ENCODE measurements at regions not wholly inside any gene's neighbourhood (a gene's known extent, or its start where the extent isn't known, plus 50 kb on each side); places are given as distances from the start of the nearest gene placed in this dataset.

DNA sequence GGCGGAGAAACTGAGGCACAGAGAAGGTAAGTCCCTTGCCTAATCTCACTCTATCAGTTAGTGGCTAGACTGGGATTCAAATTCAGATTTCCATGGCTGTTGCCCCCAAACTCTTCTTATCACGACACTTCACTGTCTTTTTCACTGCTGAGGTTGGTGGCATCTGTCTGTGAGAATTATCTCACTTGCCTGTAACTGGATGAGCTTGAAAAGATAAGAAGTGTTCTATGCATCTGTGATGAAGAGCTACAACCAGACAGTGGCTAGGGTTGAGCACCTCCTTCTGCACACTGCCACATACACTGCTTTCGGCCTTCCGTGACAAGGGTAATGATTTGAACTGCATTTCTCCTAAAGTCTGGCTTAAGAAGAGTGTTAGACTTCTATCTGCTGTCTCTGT, 107.9 kb upstream of the TEX13D start:
- Mint-ChIP-seq H3K4me3 (no peak overlapping the region), H3K9me3 (no peaks in the 10 kb centered on the region), H3K36me3 (no peaks in the 10 kb centered on the region), H3K4me1 (peaks cover 6% of the 10 kb centered on the region), H3K27me3 (peaks cover 3% of the 10 kb centered on the region), H3K27ac (no peak overlapping the region)
- DNase-seq (ENCODE audit: low spot score in 2 of 2) (no peak), ATAC-seq (ENCODE audit: low read depth) (no peak)

DNA sequence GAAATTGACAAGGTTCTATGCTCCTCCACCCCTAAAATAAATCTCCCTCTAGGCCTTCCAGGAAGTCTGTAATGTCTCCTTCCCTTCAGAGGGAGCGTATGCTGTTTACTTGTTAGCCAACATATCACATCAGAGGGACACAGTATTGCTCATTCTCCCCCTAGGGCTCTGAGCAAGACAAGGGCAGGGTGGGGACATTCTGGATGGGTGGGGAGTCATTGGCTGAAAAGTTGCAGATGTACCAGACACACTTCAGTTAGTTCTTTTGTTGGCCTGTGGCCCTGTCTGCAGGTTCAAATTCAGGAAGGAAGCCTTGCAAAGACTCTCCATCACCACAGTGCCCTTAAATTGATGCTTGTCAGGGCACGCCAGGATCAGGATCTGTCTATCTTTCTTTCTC, 106.3 kb upstream of the TEX13D start:
- Mint-ChIP-seq H3K4me3 (no peak overlapping the region), H3K36me3 (no peaks in the 10 kb centered on the region), H3K27ac (no peak overlapping the region), H3K27me3 (peaks cover 3% of the 10 kb centered on the region), H3K9me3 (no peaks in the 10 kb centered on the region), H3K4me1 (no peaks in the 10 kb centered on the region)
- ATAC-seq (ENCODE audit: low read depth): no peak
- no peak for DNase-seq (ENCODE audit: low spot score in 2 of 2)

DNA sequence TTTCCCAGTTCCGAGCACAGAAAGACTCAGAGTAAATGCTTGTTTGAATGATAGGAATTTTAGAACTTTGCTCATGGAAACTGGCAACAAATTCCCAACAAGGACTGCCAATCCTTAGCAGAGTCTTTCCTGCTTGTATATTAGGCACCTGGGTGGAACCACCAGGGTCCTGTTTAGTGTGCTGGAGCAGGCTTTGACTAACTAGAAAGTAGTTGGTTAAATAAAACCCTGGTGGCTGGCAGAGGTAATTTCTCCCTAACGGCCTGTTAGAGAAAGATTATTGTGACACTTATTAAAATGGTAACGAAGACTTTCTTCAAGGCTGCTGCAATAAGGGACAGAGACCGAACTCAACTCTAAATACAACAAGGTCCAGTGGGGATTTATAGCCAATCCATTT, 103.6 kb upstream of the TEX13D start:
- Mint-ChIP-seq H3K9me3 (no peaks in the 10 kb centered on the region), H3K27ac (no peak overlapping the region), H3K4me3 (no peak overlapping the region), H3K4me1 (no peaks in the 10 kb centered on the region), H3K36me3 (no peaks in the 10 kb centered on the region), H3K27me3 (peaks cover 3% of the 10 kb centered on the region)
- DNase-seq (ENCODE audit: low spot score in 2 of 2) (no peak), ATAC-seq (ENCODE audit: low read depth) (no peak)

DNA sequence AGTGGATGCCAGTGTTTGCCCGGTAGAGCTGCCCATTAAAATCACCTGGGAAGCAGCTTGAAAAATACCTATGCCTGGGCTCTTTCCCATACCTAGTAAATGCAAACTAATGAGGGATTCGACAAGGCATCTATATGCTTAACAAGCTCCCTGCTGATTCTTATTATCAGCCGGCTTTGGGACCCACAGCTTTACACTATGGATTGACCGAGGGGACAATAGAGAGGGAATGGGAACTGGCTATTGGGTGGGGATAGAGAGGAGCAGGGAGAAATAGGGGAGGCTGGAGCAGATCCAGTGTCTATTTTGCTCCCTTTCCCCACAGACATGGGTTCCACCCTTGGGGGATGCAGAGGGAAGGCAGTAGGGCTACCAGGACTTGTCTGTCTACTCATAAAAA, 103.1 kb upstream of the TEX13D start:
- Mint-ChIP-seq H3K36me3 (no peaks in the 10 kb centered on the region), H3K27ac (no peak overlapping the region), H3K9me3 (no peaks in the 10 kb centered on the region), H3K27me3 (peaks cover 3% of the 10 kb centered on the region), H3K4me1 (no peaks in the 10 kb centered on the region), H3K4me3 (no peak overlapping the region)
- DNase-seq (ENCODE audit: low spot score in 2 of 2): no peak
- no peak for ATAC-seq (ENCODE audit: low read depth)

DNA sequence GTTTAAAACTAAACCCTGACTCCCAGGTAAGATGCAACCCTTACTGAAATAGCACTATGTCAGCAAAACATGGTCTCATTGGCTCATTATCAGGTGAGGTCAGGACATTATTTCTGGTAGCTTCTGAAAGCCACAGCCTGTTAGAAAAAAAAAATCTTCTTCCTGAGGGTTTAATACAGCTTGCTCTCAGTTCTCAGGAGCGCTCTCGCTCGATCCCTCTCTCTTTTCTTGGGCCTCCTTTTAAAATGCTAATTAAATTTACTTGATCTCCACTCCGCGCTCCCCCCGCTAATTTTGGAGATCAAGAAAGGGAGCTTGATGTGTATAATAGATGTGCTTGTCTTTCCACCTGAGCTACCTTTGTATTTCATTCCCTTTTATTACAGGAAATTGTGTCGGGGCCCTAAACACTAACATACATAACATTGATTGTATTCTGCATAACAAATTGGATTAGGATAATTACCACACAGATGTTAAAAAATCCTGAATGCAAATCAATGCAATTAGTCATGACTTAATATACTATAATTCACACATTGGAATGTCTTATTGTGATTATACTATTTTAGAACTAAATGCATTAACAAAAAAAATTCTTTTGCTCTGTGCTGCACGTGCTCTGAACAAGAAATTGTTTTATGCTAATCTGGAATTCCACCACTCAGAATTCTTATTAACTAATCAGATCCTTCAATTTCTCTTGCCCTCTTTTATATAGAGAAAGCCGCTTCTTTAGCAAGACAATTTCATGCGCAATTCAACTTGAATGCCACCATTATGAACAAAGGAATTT, 101.6 kb upstream of the TEX13D start:
- H3K9me3 Mint-ChIP-seq: no peaks in the 10 kb centered on the region
- H3K4me3 Mint-ChIP-seq: no peak overlapping the region
- H3K36me3 Mint-ChIP-seq: no peaks in the 10 kb centered on the region
- DNase-seq (ENCODE audit: low spot score in 2 of 2): no peak
- no peaks in the 10 kb centered on the region for H3K4me1 Mint-ChIP-seq
- H3K27ac Mint-ChIP-seq: no peak overlapping the region
- no peak for ATAC-seq (ENCODE audit: low read depth)
- peaks cover 4% of the 10 kb centered on the region for H3K27me3 Mint-ChIP-seq

DNA sequence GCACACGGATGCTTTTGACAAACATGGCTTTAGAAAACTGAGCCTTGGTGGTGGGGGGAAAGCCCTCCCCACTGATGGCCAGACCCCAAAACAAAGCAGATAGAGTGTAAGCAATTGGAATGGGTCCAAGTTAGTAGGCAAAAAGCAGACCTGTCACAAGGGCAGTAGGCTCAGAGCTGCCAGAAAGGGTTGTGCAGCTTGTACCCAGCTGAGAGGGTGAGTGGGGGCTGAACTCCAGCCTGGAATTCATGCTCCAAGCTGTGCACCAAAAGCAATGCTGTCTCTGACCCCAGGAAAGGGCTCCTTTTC, 101.1 kb upstream of the TEX13D start:
- ATAC-seq (ENCODE audit: low read depth) (no peak), DNase-seq (ENCODE audit: low spot score in 2 of 2) (no peak)
- H3K9me3 Mint-ChIP-seq: no peaks in the 10 kb centered on the region
- no peak overlapping the region for H3K4me3 Mint-ChIP-seq
- H3K36me3 Mint-ChIP-seq: no peaks in the 10 kb centered on the region
- no peaks in the 10 kb centered on the region for H3K4me1 Mint-ChIP-seq
- no peak overlapping the region for H3K27ac Mint-ChIP-seq
- H3K27me3 Mint-ChIP-seq: peaks cover 6% of the 10 kb centered on the region

DNA sequence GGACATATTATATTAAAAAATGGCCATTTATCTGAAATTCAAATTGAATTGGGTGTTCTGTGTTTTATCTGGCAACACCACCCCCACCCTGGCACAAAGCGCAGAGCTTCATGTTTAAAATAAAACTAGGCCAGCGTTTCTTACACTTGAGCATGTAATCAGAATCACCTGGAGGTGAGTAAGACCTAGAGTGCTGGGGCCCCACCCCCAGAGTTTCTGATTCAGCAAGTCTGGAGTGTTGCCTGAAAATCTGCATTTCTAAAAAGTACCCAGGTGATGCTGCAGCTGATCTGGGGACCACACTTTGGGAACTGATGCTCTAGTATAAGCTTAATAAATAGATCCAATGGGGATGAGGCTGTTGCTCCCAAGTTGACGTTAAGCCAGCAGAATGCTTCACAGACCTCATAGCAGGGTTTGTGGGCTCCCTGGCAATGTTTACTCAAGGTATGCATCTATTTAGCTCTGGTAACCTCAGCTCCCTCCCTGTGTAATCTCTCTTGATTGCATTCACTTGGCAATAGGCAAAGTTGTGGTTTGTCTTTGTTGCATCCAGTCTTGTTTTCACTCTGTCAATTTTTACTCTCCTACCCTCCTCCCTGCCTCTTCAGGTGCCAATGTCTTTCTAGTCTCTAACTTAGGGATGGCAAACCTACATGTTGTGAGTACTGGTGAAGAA, 99.8 kb upstream of the TEX13D start:
- Mint-ChIP-seq H3K4me3 (no peak overlapping the region), H3K27me3 (peaks cover 8% of the 10 kb centered on the region), H3K27ac (no peak overlapping the region), H3K9me3 (no peaks in the 10 kb centered on the region), H3K4me1 (peaks cover 2% of the 10 kb centered on the region), H3K36me3 (no peaks in the 10 kb centered on the region)
- DNase-seq (ENCODE audit: low spot score in 2 of 2) (no peak), ATAC-seq (ENCODE audit: low read depth) (no peak)

DNA sequence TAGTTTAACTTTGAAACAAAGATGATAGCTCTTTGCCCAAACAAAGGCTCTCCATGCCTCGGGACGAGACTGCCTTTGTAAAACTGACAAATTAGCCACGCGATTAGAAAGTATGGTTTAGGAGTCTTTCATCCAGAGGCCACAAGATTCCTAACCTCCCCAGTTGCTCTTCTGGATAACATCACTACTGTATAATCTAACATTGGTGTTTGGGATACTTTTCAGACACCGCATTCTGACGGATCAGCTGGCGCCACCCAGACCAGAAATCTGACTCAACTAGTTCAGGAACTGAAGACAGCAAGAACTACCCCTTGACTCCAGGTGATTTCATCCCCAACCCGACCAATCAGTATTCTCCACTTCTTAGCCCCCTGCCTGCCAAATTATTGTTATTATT, 98.1 kb upstream of the TEX13D start:
- Mint-ChIP-seq H3K4me3 (no peak overlapping the region), H3K27ac (no peak overlapping the region), H3K36me3 (no peaks in the 10 kb centered on the region), H3K4me1 (peaks cover 4% of the 10 kb centered on the region), H3K9me3 (no peaks in the 10 kb centered on the region), H3K27me3 (peaks cover 8% of the 10 kb centered on the region)
- ATAC-seq (ENCODE audit: low read depth) (no peak), DNase-seq (ENCODE audit: low spot score in 2 of 2) (no peak)

DNA sequence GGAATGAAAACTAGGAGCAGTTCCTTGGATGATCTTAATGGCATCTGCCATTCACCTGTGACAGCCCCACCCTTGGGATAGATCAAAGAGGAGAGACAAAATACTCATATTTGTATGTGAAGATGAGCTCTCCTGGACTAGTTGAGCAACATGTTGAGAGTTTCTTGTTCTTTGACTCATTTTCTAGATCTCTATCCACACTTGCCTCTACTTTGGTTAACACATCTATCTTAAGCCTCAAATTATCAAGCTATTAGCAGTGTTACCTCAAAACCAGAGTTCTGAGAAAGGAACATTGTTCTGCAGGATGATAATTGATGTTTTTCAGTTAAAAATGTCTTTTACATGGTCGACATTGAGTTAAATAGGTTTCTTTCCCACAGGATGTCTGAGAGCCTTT, 94.2 kb upstream of the TEX13D start:
- DNase-seq (ENCODE audit: low spot score in 2 of 2) (no peak), ATAC-seq (ENCODE audit: low read depth) (no peak)
- peaks cover 14% of the 10 kb centered on the region for H3K27me3 Mint-ChIP-seq
- H3K27ac Mint-ChIP-seq: no peak overlapping the region
- no peaks in the 10 kb centered on the region for H3K36me3 Mint-ChIP-seq
- H3K4me3 Mint-ChIP-seq: no peak overlapping the region
- H3K4me1 Mint-ChIP-seq: peaks cover 11% of the 10 kb centered on the region
- H3K9me3 Mint-ChIP-seq: no peaks in the 10 kb centered on the region

DNA sequence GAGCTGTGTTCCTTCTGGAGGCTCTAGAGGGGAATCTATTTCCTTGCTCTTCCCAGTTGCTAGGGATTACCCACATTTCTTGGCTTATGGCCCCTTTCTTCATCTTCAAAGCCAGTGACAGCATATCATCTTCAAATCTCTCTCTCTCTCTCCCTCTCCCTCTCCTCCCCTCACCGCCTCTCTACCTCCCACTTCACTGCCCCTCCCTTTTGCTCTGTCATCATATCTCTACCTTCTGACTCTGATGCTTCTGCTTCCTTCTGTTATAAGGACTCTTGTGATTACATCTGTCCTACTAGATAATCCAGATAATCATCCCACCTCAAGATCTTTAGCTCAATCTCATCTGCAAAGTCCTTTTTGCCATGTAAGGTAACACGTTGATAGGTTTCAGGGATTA, 93.1 kb upstream of the TEX13D start:
- Mint-ChIP-seq H3K27me3 (peaks cover 14% of the 10 kb centered on the region), H3K36me3 (no peaks in the 10 kb centered on the region), H3K27ac (no peak overlapping the region), H3K9me3 (no peaks in the 10 kb centered on the region), H3K4me3 (no peak overlapping the region), H3K4me1 (peaks cover 11% of the 10 kb centered on the region)
- DNase-seq (ENCODE audit: low spot score in 2 of 2) (no peak), ATAC-seq (ENCODE audit: low read depth) (no peak)

DNA sequence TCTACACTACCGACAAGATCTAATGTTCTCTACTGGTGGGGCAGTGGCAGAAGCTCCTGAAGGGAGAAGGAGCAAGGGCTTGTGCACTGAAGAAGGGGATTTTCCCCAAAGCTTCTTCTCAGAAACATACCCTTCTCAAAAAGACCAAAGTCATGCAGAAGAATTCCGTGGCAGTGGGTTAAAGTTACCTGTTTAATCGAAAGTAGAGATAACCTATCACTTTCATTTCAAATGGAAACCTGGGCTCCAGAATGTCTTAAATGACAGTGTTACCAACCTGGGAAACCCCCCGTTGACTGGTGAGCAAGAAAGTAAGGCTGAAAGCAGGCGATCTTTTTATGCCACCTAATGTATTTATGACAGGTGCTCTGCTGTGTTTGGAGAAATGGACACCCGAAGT, 92.5 kb upstream of the TEX13D start:
- Mint-ChIP-seq H3K27ac (no peak overlapping the region), H3K9me3 (no peaks in the 10 kb centered on the region), H3K4me1 (peaks cover 11% of the 10 kb centered on the region), H3K36me3 (no peaks in the 10 kb centered on the region), H3K4me3 (no peak overlapping the region), H3K27me3 (peaks cover 14% of the 10 kb centered on the region)
- no peak for DNase-seq (ENCODE audit: low spot score in 2 of 2)
- ATAC-seq (ENCODE audit: low read depth): peak; percentile 63

DNA sequence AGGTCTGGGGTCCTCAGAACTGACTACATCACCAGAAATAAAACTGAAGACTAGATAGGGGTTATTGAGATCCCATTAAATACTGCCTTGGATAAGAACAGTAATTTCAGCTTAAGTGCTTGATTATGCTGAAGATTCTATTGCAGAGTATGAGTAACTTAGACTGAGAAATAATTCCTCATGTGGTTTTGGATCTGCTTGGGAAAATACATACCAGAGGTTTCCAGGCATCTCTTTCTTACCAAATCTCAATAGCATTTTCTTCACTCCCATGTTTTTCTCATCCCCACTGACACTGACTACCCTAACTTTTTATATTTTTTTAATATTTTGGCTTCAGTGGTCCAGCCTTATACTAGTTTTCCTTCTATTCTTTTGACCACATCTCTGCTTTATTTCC, 92.0 kb upstream of the TEX13D start:
- H3K4me1 Mint-ChIP-seq: peaks cover 11% of the 10 kb centered on the region
- DNase-seq (ENCODE audit: low spot score in 2 of 2) (no peak), ATAC-seq (ENCODE audit: low read depth) (no peak)
- no peak overlapping the region for H3K27ac Mint-ChIP-seq
- no peaks in the 10 kb centered on the region for H3K9me3 Mint-ChIP-seq
- H3K36me3 Mint-ChIP-seq: no peaks in the 10 kb centered on the region
- no peak overlapping the region for H3K4me3 Mint-ChIP-seq
- H3K27me3 Mint-ChIP-seq: peaks cover 12% of the 10 kb centered on the region

DNA sequence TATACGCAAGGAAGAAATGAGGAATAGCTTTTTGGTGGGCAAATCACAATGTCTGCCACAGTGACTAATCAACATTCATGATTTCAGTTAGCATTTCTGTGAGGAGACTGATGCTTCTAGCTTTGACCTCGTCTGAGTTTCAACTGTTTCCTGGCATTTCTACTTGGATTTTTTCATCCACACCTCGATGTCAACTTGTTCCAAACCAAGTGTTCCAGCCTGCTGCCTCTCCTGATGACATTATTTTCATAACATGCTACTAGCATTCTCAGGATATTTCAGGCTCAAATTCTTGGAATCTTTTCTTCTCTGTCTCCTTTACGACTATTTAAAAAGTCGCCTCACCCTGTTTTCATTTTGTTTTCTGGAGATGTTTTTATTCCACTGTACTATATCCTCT, 90.3 kb upstream of the TEX13D start:
- no peak for ATAC-seq (ENCODE audit: low read depth)
- no peak for DNase-seq (ENCODE audit: low spot score in 2 of 2)
- Mint-ChIP-seq H3K27me3 (peaks cover 9% of the 10 kb centered on the region), H3K36me3 (no peaks in the 10 kb centered on the region), H3K9me3 (no peaks in the 10 kb centered on the region), H3K4me3 (no peak overlapping the region), H3K27ac (no peak overlapping the region), H3K4me1 (peaks cover 9% of the 10 kb centered on the region)

DNA sequence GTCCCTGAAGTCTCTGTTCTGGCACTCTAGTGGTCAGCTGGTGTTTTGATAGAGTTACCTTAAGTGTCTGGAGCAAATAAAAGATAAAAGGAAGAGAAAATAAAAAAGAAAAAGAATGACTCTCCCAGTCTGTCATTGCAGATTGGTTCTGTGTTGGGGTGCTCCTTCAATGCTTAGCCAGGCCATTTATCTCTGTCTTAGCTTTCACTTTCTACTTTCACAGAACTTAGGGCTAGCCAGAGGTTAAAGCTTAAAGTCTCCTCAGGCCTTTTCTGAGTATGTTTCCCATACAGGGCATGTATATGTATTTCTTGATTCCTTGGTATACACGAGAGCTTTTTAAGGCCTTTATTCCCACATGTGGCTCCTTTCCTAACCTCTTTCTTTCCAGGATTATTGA, 83.1 kb upstream of the TEX13D start:
- ATAC-seq (ENCODE audit: low read depth): no peak
- Mint-ChIP-seq H3K9me3 (peaks cover 3% of the 10 kb centered on the region), H3K4me3 (no peak overlapping the region), H3K27ac (no peak overlapping the region), H3K36me3 (peaks cover 2% of the 10 kb centered on the region), H3K27me3 (peaks cover 2% of the 10 kb centered on the region), H3K4me1 (no peaks in the 10 kb centered on the region)
- DNase-seq (ENCODE audit: low spot score in 2 of 2): no peak

DNA sequence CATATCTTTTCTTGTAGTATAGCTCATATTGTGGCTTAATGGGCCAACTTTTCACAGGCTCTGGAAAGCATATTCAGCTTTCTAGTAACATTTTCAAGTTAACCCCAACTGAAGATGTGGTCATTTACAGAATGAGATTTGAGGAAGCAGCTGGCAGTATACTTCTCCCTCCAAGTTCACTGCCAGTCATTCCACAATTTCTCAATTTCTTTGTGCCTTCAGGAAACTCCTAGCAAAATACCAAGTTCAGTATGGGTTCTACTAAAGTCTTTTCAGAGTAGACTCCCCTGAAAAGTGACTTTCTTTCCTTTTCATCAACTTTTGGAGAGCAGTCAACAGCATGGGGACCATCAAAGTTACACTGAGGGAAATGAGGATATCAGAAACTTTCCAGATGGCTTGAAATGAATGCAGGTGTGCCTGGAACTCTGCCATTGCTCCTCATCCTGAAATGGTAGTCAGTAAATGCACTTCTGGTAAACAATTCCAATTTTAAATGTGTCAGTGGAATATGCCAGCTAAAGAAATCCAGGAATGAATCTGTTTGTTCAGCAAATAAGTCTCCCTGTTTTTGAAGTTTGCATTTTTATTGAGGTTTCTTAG, 81.5 kb upstream of the TEX13D start:
- Mint-ChIP-seq H3K36me3 (peaks cover 2% of the 10 kb centered on the region), H3K9me3 (peaks cover 3% of the 10 kb centered on the region), H3K4me3 (no peak overlapping the region), H3K27ac (no peak overlapping the region), H3K27me3 (peaks cover 2% of the 10 kb centered on the region), H3K4me1 (no peaks in the 10 kb centered on the region)
- no peak for ATAC-seq (ENCODE audit: low read depth)
- DNase-seq (ENCODE audit: low spot score in 2 of 2): no peak
